ENCODE measurements at regions not wholly inside any gene's neighbourhood (a gene's known extent, or its start where the extent isn't known, plus 50 kb on each side); places are given as distances from the start of the nearest gene placed in this dataset.

- TF ChIP-seq EZH2phosphoT487 (IDR thresholded peaks at IDR 0.05; ENCODE audit: borderline replicate concordance), result no peak
- TF ChIP-seq, protein P1, sequence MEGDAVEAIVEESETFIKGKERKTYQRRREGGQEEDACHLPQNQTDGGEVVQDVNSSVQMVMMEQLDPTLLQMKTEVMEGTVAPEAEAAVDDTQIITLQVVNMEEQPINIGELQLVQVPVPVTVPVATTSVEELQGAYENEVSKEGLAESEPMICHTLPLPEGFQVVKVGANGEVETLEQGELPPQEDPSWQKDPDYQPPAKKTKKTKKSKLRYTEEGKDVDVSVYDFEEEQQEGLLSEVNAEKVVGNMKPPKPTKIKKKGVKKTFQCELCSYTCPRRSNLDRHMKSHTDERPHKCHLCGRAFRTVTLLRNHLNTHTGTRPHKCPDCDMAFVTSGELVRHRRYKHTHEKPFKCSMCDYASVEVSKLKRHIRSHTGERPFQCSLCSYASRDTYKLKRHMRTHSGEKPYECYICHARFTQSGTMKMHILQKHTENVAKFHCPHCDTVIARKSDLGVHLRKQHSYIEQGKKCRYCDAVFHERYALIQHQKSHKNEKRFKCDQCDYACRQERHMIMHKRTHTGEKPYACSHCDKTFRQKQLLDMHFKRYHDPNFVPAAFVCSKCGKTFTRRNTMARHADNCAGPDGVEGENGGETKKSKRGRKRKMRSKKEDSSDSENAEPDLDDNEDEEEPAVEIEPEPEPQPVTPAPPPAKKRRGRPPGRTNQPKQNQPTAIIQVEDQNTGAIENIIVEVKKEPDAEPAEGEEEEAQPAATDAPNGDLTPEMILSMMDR (conservative IDR thresholded peaks at IDR 0.05; ENCODE audit: low read length), result no peak
- Histone ChIP-seq H3K36me3 (ENCODE audit: insufficient read depth, low read length) (no peaks in the 10 kb centered on the region; the same call in 1 of the 2 replicates), H3K9ac (ENCODE audit: low read depth, low read length, poor library complexity, severe bottlenecking) (no peak overlapping the region), H3K4me1 (ENCODE audit: insufficient read depth, low read length, poor library complexity, severe bottlenecking) (peaks cover 12% of the 10 kb centered on the region), H2AFZ (ENCODE audit: low read length) (no peak overlapping the region), H3K79me2 (ENCODE audit: insufficient read depth, low read length) (peaks cover 97% of the 10 kb centered on the region), H3K9me2 (replicated peaks; ENCODE audit: low read depth, low read length) (no peaks in the 10 kb centered on the region), H4K20me1 (ENCODE audit: insufficient read depth, low read length, poor library complexity, severe bottlenecking) (peaks cover 56% of the 10 kb centered on the region), H3F3A (ENCODE audit: low read depth) (no peaks in the 10 kb centered on the region), H3K9me3 (ENCODE audit: insufficient read depth, low read depth, low read length) (no peaks in the 10 kb centered on the region), H3K27me3 (ENCODE audit: insufficient read depth, low read length, poor library complexity, severe bottlenecking) (no peaks in the 10 kb centered on the region), H3K4me3 (ENCODE audit: low read length, poor library complexity, severe bottlenecking) (no peak overlapping the region), H3K4me2 (ENCODE audit: low read depth, low read length, poor library complexity, severe bottlenecking) (no peak overlapping the region)
These were observed 65.0 kb downstream of the NCOR2 start for GRCh38 chr12:124502379-124502778.

DNA sequence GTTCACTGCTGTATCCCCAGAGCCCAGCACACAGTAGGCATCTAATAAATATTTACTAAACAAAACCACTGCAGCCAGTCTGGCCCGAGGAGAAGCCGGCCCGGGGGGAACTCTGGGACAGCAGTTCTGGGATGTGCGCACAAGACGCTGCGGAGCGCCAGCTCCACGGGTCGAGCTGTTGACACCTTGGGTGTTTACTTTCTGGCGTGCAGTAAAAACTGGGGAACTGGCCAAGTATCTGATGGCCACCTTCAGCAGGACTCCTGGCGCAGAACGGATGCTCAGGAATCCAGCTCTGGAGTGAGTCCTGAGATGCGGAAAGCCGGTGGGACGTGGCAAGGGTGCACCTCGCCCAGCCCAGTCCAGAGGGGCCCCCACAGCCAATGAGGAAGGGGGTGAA is 65.6 kb downstream of the NCOR2 start:
- Histone ChIP-seq H3K9ac (ENCODE audit: low read depth, low read length, poor library complexity, severe bottlenecking) (no peak overlapping the region), H4K20me1 (ENCODE audit: insufficient read depth, low read length, poor library complexity, severe bottlenecking) (peaks cover 51% of the 10 kb centered on the region), H3K4me3 (ENCODE audit: low read length, poor library complexity, severe bottlenecking) (no peak overlapping the region), H3K9me3 (ENCODE audit: insufficient read depth, low read depth, low read length) (no peaks in the 10 kb centered on the region), H3K9me2 (replicated peaks; ENCODE audit: low read depth, low read length) (no peaks in the 10 kb centered on the region), H3F3A (ENCODE audit: low read depth) (no peaks in the 10 kb centered on the region), H3K4me1 (ENCODE audit: insufficient read depth, low read length, poor library complexity, severe bottlenecking) (peaks cover 12% of the 10 kb centered on the region), H2AFZ (ENCODE audit: low read length) (no peak overlapping the region), H3K79me2 (ENCODE audit: insufficient read depth, low read length) (peaks cover 97% of the 10 kb centered on the region), H3K4me2 (ENCODE audit: low read depth, low read length, poor library complexity, severe bottlenecking) (no peak overlapping the region), H3K27me3 (ENCODE audit: insufficient read depth, low read length, poor library complexity, severe bottlenecking) (no peaks in the 10 kb centered on the region), H3K36me3 (ENCODE audit: insufficient read depth, low read length) (no peaks in the 10 kb centered on the region; the same call in 1 of the 2 replicates)
- TF ChIP-seq, protein P1 (conservative IDR thresholded peaks at IDR 0.05; ENCODE audit: low read length), result no peak
- no peak for TF ChIP-seq EZH2phosphoT487 (IDR thresholded peaks at IDR 0.05; ENCODE audit: borderline replicate concordance)

DNA sequence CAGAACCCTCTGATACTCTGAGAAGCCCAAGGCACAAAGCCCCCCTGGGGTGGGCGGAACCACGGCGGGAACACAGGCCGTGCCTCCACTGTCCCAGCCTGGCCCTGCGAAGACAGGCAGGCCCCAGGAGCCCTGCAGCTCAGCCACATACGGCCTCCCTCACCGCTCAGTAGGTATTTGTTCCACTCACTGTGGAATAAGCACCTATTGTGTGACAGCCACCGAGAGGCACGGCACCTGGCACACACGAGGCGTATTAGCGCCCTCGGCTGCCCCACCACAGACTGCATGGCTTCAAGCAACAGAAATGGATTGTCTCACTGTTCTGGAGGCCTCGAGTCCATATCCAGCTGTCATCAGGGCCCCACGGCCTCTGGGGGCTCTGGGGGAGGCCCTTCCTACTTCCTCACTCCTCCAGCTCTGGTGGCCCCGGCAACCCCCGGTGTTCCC is 66.3 kb downstream of the NCOR2 start:
- H3K79me2 ChIP-seq (ENCODE audit: insufficient read depth, low read length), result peaks cover 97% of the 10 kb centered on the region
- no peaks in the 10 kb centered on the region for H3K27me3 ChIP-seq (ENCODE audit: insufficient read depth, low read length, poor library complexity, severe bottlenecking)
- no peak overlapping the region for H2AFZ ChIP-seq (ENCODE audit: low read length)
- H3K4me3 ChIP-seq (ENCODE audit: low read length, poor library complexity, severe bottlenecking), result no peak overlapping the region
- TF ChIP-seq, protein P1 (conservative IDR thresholded peaks at IDR 0.05; ENCODE audit: low read length), result no peak
- no peak for TF ChIP-seq EZH2phosphoT487 (IDR thresholded peaks at IDR 0.05; ENCODE audit: borderline replicate concordance)
- peaks cover 12% of the 10 kb centered on the region for H3K4me1 ChIP-seq (ENCODE audit: insufficient read depth, low read length, poor library complexity, severe bottlenecking)
- no peaks in the 10 kb centered on the region for H3K9me3 ChIP-seq (ENCODE audit: insufficient read depth, low read depth, low read length)
- H3K9ac ChIP-seq (ENCODE audit: low read depth, low read length, poor library complexity, severe bottlenecking), result no peak overlapping the region
- H3K36me3 ChIP-seq (ENCODE audit: insufficient read depth, low read length), result no peaks in the 10 kb centered on the region; the same call in 1 of the 2 replicates
- no peak overlapping the region for H3K4me2 ChIP-seq (ENCODE audit: low read depth, low read length, poor library complexity, severe bottlenecking)
- no peaks in the 10 kb centered on the region for H3K9me2 ChIP-seq (replicated peaks; ENCODE audit: low read depth, low read length)
- peaks cover 53% of the 10 kb centered on the region for H4K20me1 ChIP-seq (ENCODE audit: insufficient read depth, low read length, poor library complexity, severe bottlenecking)
- no peaks in the 10 kb centered on the region for H3F3A ChIP-seq (ENCODE audit: low read depth)

All from Loucy (cell line).